Calu3 (cell line): ENCODE measurements at regions not wholly inside any gene's neighbourhood (a gene's known extent, or its start where the extent isn't known, plus 50 kb on each side); places are given as distances from the start of the nearest gene placed in this dataset.

ENCODE experiments used
- BruUV-seq: library from RNA; stranded (reverse); fragments of 400-500 nt; replicated peaks from 2 replicates; lab custom pipeline; 2021; lab: Mats Ljungman, UMichigan
- CTCF ChIA-PET: fragments of 300-600 bp; sonication (Branson Sonifier 250); formaldehyde crosslinking; loops from one replicate; lab custom pipeline; 2022; ENCODE audit warnings: antibody characterized with exemption; lab: Charles Lee
- DNase-seq: peaks from one replicate; pipeline ENCODE4 v3.0.0; 2022
- H3K27ac Mint-ChIP-seq: one replicate; pipeline ENCODE4 v1.8.0; 2022; ENCODE audit warnings: mixed read lengths; ENCODE audit not compliant: unreplicated experiment
- H3K27me3 Mint-ChIP-seq: one replicate; pipeline ENCODE4 v1.8.0; 2022; ENCODE audit warnings: mixed read lengths; ENCODE audit not compliant: unreplicated experiment
- H3K36me3 Mint-ChIP-seq: one replicate; pipeline ENCODE4 v1.8.0; 2022; ENCODE audit warnings: mild to moderate bottlenecking, moderate library complexity, mixed read lengths; ENCODE audit not compliant: insufficient read depth, unreplicated experiment
- H3K4me1 Mint-ChIP-seq: one replicate; pipeline ENCODE4 v1.8.0; 2022; ENCODE audit warnings: mild to moderate bottlenecking, low read depth, mixed read lengths; ENCODE audit not compliant: unreplicated experiment
- H3K4me3 Mint-ChIP-seq: one replicate; pipeline ENCODE4 v1.8.0; 2022; ENCODE audit warnings: mild to moderate bottlenecking, low read depth, moderate library complexity, mixed read lengths; ENCODE audit not compliant: unreplicated experiment
- H3K9me3 Mint-ChIP-seq: one replicate; pipeline ENCODE4 v1.8.0; 2022; ENCODE audit warnings: low read depth, mixed read lengths; ENCODE audit not compliant: unreplicated experiment
- intact Hi-C: fragments of 100-400 bp; cut with micrococcal nuclease; formaldehyde crosslinking; loops from one replicate; pipeline ENCODE4 v1.10.0; 2022; ENCODE audit not compliant: unreplicated experiment
- TF ChIP-seq, protein P1 (sequence below): fragments of 200-600 bp; IDR thresholded peaks from one replicate; pipeline ENCODE4 v1.8.0; 2022; ENCODE audit warnings: antibody characterized with exemption; ENCODE audit not compliant: unreplicated experiment

DNA sequence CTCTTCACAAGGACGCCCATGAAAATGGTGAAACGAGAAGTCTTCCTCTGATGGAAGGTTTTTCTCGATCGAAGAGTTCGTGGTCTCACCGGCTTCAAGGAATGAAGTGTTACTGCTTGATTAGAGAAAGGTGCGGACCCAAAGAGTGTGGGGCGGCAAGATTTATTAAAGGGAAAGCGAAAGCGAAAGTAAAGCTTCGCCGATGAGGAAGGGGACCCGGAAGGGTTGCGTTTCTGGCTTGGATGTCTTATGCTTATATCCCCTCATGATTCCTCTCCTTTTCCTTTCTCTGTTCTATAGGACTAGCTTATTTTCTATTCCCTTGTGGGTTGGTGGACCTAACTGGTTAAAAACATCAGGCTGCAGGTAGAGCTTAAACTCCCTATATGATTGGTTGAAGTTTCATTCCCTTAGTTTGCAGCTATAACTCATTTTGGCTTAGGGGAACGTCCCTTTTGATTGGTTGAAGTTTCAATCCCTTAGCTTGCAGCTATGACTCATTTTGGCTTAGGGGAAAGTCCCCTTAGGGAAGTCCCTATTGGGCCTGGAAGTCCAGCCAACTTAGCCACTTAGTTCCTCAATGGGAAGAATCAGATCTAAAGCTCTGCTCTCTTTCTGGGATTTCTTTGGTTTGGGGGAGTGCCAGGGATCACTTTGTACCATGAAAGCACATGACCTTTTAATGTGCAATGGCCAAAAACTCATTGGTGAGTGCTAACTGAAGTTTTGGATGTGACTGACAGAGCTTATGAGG lies 1025.0 kb upstream of the PCDH10 start:
- TF ChIP-seq, protein P1, sequence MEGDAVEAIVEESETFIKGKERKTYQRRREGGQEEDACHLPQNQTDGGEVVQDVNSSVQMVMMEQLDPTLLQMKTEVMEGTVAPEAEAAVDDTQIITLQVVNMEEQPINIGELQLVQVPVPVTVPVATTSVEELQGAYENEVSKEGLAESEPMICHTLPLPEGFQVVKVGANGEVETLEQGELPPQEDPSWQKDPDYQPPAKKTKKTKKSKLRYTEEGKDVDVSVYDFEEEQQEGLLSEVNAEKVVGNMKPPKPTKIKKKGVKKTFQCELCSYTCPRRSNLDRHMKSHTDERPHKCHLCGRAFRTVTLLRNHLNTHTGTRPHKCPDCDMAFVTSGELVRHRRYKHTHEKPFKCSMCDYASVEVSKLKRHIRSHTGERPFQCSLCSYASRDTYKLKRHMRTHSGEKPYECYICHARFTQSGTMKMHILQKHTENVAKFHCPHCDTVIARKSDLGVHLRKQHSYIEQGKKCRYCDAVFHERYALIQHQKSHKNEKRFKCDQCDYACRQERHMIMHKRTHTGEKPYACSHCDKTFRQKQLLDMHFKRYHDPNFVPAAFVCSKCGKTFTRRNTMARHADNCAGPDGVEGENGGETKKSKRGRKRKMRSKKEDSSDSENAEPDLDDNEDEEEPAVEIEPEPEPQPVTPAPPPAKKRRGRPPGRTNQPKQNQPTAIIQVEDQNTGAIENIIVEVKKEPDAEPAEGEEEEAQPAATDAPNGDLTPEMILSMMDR: no peak
- Mint-ChIP-seq H3K36me3 (no peaks in the 10 kb centered on the region), H3K27ac (no peak overlapping the region), H3K27me3 (no peaks in the 10 kb centered on the region), H3K9me3 (peaks cover 17% of the 10 kb centered on the region), H3K4me3 (no peak overlapping the region), H3K4me1 (no peaks in the 10 kb centered on the region)
- intact Hi-C loops: no loop called here
- DNase-seq: no peak
- CTCF ChIA-PET: no interaction called here
- no TSS peak for BruUV-seq

DNA sequence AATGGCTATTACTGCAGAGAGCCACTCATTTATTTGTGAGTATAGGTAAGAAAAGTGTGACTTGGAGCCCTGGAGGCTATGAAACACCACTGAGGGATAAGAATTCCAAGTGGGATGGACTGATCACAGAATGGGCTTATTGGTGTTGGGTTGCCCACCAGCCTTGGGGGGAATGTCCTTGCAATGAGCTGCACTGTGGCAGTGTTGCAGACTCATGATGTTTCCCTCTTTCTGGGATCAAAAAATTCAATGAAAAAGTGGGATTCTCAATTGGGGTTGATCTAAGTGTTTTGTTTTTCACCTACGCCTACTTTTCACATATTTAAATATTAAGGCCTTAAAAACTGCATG lies 1024.5 kb upstream of the PCDH10 start:
- peaks cover 15% of the 10 kb centered on the region for H3K9me3 Mint-ChIP-seq
- H3K36me3 Mint-ChIP-seq: no peaks in the 10 kb centered on the region
- H3K4me3 Mint-ChIP-seq: no peak overlapping the region
- BruUV-seq: no TSS peak
- TF ChIP-seq, protein P1: no peak
- CTCF ChIA-PET: no interaction called here
- no peaks in the 10 kb centered on the region for H3K27me3 Mint-ChIP-seq
- intact Hi-C loops: no loop called here
- no peaks in the 10 kb centered on the region for H3K4me1 Mint-ChIP-seq
- no peak overlapping the region for H3K27ac Mint-ChIP-seq
- no peak for DNase-seq

DNA sequence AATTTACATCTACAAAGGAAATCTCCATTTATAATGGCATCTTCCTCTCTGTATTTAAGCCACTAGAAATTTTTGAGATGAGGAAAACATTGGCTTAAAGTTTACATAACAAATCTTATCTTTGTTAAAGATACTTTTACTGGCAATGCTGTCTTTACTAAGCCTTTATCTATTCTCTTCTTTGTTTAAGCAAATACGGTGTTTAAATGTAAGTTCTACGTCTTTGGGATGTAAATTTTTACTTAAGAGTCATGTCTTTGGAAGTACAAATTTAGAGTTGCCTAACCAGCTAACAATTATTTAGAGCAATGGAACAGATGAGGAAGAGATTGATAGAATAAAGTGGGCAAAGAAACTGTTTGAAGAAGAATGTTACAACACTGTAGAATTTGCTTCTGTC lies 1024.0 kb upstream of the PCDH10 start:
- no peak overlapping the region for H3K27ac Mint-ChIP-seq

DNA sequence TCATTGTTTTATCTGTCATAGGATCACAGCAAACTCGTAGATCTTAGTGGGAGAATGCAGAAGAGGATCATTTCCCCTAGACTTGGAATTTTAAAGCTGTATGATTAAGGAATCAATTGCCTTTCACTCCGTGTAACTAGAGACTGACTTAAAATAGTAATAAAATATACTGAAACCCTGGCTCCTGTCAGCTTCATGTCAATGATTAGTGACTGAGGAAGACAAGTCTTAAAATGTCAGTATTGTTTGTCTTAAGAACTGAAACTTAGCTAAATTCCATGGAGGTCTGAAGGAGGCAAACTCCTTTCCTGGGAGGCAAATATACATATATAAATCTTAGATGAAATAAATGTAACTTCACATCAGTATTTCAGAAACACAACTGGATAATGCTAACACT lies 1016.7 kb upstream of the PCDH10 start:
- no peak overlapping the region for H3K27ac Mint-ChIP-seq
- H3K4me3 Mint-ChIP-seq: no peak overlapping the region
- no peaks in the 10 kb centered on the region for H3K4me1 Mint-ChIP-seq
- CTCF ChIA-PET: no interaction called here
- H3K36me3 Mint-ChIP-seq: no peaks in the 10 kb centered on the region
- DNase-seq: no peak
- BruUV-seq: no TSS peak
- H3K9me3 Mint-ChIP-seq: peaks cover 2% of the 10 kb centered on the region
- TF ChIP-seq, protein P1: no peak
- no peaks in the 10 kb centered on the region for H3K27me3 Mint-ChIP-seq
- intact Hi-C loops: no loop called here

More for the DNA sequence above, 1024.0 kb upstream of the PCDH10 start:
- no peaks in the 10 kb centered on the region for H3K4me1 Mint-ChIP-seq
- no peak overlapping the region for H3K4me3 Mint-ChIP-seq
- H3K36me3 Mint-ChIP-seq: no peaks in the 10 kb centered on the region
- intact Hi-C loops: no loop called here
- TF ChIP-seq, protein P1: no peak
- BruUV-seq: no TSS peak
- no peaks in the 10 kb centered on the region for H3K27me3 Mint-ChIP-seq
- DNase-seq: no peak
- H3K9me3 Mint-ChIP-seq: peaks cover 15% of the 10 kb centered on the region
- CTCF ChIA-PET: no interaction called here
